ENCODE measurements at regions not wholly inside any gene's neighbourhood (a gene's known extent, or its start where the extent isn't known, plus 50 kb on each side); places are given as distances from the start of the nearest gene placed in this dataset.

DNA sequence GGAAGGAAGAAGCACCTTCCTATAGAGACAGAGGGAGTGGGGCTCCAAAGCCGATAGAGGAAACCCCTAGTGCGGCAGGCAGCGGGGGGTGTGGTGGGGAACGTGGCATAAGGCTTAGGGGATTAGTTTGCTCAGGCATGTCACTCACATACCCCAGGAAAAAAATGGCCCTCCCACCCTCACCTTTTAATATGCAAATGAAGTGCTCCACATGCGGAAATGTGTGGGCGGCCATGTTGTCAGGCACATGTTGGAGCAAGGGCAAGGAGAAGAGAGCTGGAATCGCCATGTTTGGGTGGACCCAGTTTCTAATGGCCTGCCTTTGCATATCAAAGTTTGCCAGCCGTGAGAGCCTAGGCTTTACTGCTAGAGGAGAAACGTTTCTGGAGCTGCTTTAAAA lies 758.8 kb downstream of the NR2F1-AS1 start:
- TF ChIP-seq, protein P1, sequence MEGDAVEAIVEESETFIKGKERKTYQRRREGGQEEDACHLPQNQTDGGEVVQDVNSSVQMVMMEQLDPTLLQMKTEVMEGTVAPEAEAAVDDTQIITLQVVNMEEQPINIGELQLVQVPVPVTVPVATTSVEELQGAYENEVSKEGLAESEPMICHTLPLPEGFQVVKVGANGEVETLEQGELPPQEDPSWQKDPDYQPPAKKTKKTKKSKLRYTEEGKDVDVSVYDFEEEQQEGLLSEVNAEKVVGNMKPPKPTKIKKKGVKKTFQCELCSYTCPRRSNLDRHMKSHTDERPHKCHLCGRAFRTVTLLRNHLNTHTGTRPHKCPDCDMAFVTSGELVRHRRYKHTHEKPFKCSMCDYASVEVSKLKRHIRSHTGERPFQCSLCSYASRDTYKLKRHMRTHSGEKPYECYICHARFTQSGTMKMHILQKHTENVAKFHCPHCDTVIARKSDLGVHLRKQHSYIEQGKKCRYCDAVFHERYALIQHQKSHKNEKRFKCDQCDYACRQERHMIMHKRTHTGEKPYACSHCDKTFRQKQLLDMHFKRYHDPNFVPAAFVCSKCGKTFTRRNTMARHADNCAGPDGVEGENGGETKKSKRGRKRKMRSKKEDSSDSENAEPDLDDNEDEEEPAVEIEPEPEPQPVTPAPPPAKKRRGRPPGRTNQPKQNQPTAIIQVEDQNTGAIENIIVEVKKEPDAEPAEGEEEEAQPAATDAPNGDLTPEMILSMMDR (IDR thresholded peaks at IDR 0.05; ENCODE audit: low read depth, low read length, poor library complexity, severe bottlenecking), result no peak
- TF ChIP-seq EZH2phosphoT487 (IDR thresholded peaks at IDR 0.05; ENCODE audit: borderline replicate concordance, low read length), result no peak

All from DOHH2 (cell line).